CD4-positive, alpha-beta T cell (primary cell): ENCODE measurements at regions not wholly inside any gene's neighbourhood (a gene's known extent, or its start where the extent isn't known, plus 50 kb on each side); places are given as distances from the start of the nearest gene placed in this dataset.

Experiments used
- ATAC-seq: fragments of 200-7000 bp; cut with Tn5 transposase; one replicate; pipeline ENCODE4 v1.10.0; 2022; ENCODE audit warnings: mild to moderate bottlenecking; ENCODE audit not compliant: poor library complexity
- CTCF ChIA-PET: fragments of 350-600 bp; sonication (Branson Sonifier 250); formaldehyde crosslinking; loops from one replicate; lab custom pipeline; 2021; ENCODE audit warnings: antibody characterized with exemption, inconsistent platforms; lab: Charles Lee
- POLR2A ChIA-PET: fragments of 350-600 bp; sonication (Branson Sonifier 250); formaldehyde crosslinking; loops from one replicate; lab custom pipeline; 2021; ENCODE audit warnings: antibody characterized with exemption, inconsistent platforms; lab: Charles Lee
- DNase-seq, 14 experiments: peaks; one replicate each; pipeline ENCODE4 v3.0.0-alpha.2; 2013 to 2020; ENCODE audit warnings: mixed read lengths in 2 of 14
- H3K27ac ChIP-seq, 2 donors: one replicate each; pipeline versions ENCODE4 v1.5.1 to v1.7.0; 2013; ENCODE audit warnings: low read length in 2 of 2, low read depth in 1 of 2, mild to moderate bottlenecking in 1 of 2
- H3K27me3 ChIP-seq, 2 experiments: 1 replicate in 1 of 2; 2 replicates in 1 of 2; pipeline versions ENCODE4 v1.6.1 to v1.7.0; 2013; ENCODE audit warnings: low read length in 2 of 2, control low read depth in 1 of 2, mild to moderate bottlenecking in 1 of 2, moderate library complexity in 1 of 2; ENCODE audit not compliant: insufficient read depth in 2 of 2, control insufficient read depth in 1 of 2
- H3K36me3 ChIP-seq: one replicate; pipeline ENCODE4 v1.6.1; 2013; ENCODE audit warnings: low read length, control low read depth; ENCODE audit not compliant: insufficient read depth
- H3K4me1 ChIP-seq: one replicate; pipeline ENCODE4 v1.6.1; 2013; ENCODE audit warnings: low read length, control low read depth; ENCODE audit not compliant: insufficient read depth
- H3K4me3 ChIP-seq: one replicate; pipeline ENCODE4 v1.5.1; 2013; ENCODE audit warnings: mild to moderate bottlenecking, low read length, moderate library complexity
- H3K9me3 ChIP-seq, 2 experiments: 1 replicate in 1 of 2; 2 replicates in 1 of 2; pipeline versions ENCODE4 v1.6.1 to v1.7.0; 2013; ENCODE audit warnings: low read length in 2 of 2, mild to moderate bottlenecking in 2 of 2, control low read depth in 1 of 2, moderate library complexity in 1 of 2; ENCODE audit not compliant: control insufficient read depth in 1 of 2, insufficient read depth in 1 of 2
- H3K27ac Mint-ChIP-seq: one replicate; pipeline ENCODE4 v1.8.0; 2020; ENCODE audit warnings: mixed read lengths
- H3K27me3 Mint-ChIP-seq: one replicate; pipeline ENCODE4 v1.8.0; 2021; ENCODE audit warnings: mixed read lengths
- H3K36me3 Mint-ChIP-seq: one replicate; pipeline ENCODE4 v1.8.0; 2021; ENCODE audit warnings: low read depth, mixed read lengths
- H3K4me1 Mint-ChIP-seq: one replicate; pipeline ENCODE4 v1.8.0; 2021; ENCODE audit warnings: low read depth, mixed read lengths
- H3K4me3 Mint-ChIP-seq: one replicate; pipeline ENCODE4 v1.8.0; 2020; ENCODE audit warnings: mild to moderate bottlenecking, mixed read lengths
- H3K9me3 Mint-ChIP-seq: one replicate; pipeline ENCODE4 v1.8.0; 2020; ENCODE audit warnings: mixed read lengths
- CTCF ChIP-seq: fragments of 200-600 bp; IDR thresholded peaks from one replicate; pipeline ENCODE4 v1.8.0; 2022; ENCODE audit warnings: antibody characterized with exemption, mild to moderate bottlenecking
- intact Hi-C, 2 experiments: fragments of 100-400 bp; cut with DNase I in 1 of 2; cut with micrococcal nuclease in 1 of 2; formaldehyde crosslinking; loops; one replicate each; pipeline versions ENCODE4 v1.15.1 to v1.9.0; 2023 to 2025; cut with DNase I, micrococcal nuclease

DNA sequence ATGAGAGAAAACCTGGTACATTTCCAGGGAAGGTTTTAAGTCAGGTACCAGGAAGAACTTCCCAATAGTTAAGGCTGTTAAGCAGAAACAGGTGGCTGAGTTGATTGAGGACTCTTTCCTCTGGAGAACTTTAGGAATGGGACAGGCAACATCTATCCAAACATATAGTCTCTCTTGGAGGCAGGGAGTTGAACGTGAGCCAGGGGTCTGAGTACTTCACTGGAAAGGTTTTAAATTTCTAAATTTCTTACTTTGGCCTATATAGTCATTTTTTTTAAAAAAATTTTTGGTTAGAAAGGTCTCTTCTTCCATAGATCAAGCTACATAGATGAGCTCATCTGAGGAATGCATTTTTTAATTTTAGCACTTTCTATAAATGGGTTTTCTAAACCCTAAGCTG is 261.4 kb upstream of the TCF4 start:
- Histone ChIP-seq H3K9me3 (peaks cover 0 to 8% of the 10 kb centered on the region in 2 experiments), H3K36me3 (no peaks in the 10 kb centered on the region), H3K4me1 (no peaks in the 10 kb centered on the region), H3K4me3 (no peak overlapping the region), H3K27ac (no peak overlapping the region), H3K27me3 (no peaks in the 10 kb centered on the region)
- DNase-seq, result no peak
- ChIA-PET CTCF (no interaction called here), POLR2A (no interaction called here)
- ATAC-seq, result no peak
- Mint-ChIP-seq H3K27ac (no peak overlapping the region), H3K27me3 (no peaks in the 10 kb centered on the region), H3K4me3 (no peak overlapping the region), H3K4me1 (no peaks in the 10 kb centered on the region), H3K9me3 (no peaks in the 10 kb centered on the region), H3K36me3 (no peaks in the 10 kb centered on the region)
- intact Hi-C loops, result no loop called here
- TF ChIP-seq CTCF, result no peak

- Mint-ChIP-seq H3K9me3 (no peaks in the 10 kb centered on the region), H3K27ac (no peak overlapping the region)
- H3K9me3 ChIP-seq, result peaks cover 0 to 9% of the 10 kb centered on the region in 2 experiments
Observed at GRCh38 chr18:55847960-55848359, 260.0 kb upstream of the TCF4 start.

DNA sequence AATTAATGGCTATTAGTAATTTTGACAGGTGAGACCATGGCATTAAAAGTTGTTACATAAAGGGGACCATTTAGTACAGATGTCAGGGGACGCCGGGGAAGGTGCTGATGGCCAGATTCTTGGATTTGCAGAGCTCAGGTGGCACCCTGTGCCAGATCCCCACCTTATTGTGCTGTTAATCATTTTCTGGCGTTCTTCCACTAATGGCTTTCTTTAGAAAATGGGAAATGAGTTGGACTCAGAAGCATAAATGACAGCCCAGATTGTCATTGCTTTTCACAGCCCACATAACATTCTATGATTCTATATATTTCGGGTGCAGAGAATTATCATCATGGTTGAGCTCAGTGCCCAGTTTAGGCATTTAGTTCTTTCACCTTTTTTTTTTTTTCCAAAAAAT is 257.2 kb upstream of the TCF4 start:
- Histone ChIP-seq H3K27me3 (no peaks in the 10 kb centered on the region), H3K36me3 (no peaks in the 10 kb centered on the region), H3K4me3 (no peak overlapping the region), H3K9me3 (peaks cover 0 to 16% of the 10 kb centered on the region in 2 experiments), H3K27ac (no peak overlapping the region), H3K4me1 (no peaks in the 10 kb centered on the region)
- H3K27ac Mint-ChIP-seq, result no peak overlapping the region
- intact Hi-C loops, result no loop called here
- ChIA-PET CTCF (no interaction called here), POLR2A (no interaction called here)
- no peaks in the 10 kb centered on the region for H3K36me3 Mint-ChIP-seq
- ATAC-seq (no peak), DNase-seq (no peak)
- H3K4me3 Mint-ChIP-seq, result no peak overlapping the region
- no peaks in the 10 kb centered on the region for H3K27me3 Mint-ChIP-seq
- TF ChIP-seq CTCF, result no peak
- H3K9me3 Mint-ChIP-seq, result peaks cover 4% of the 10 kb centered on the region
- no peaks in the 10 kb centered on the region for H3K4me1 Mint-ChIP-seq

More at GRCh38 chr18:55847960-55848359, 260.0 kb upstream of the TCF4 start:
- TF ChIP-seq CTCF, result no peak
- no peak for DNase-seq
- POLR2A ChIA-PET, result no interaction called here
- no peaks in the 10 kb centered on the region for H3K36me3 Mint-ChIP-seq
- H3K4me3 Mint-ChIP-seq, result no peak overlapping the region
- no peak for ATAC-seq
- H3K4me1 Mint-ChIP-seq, result no peaks in the 10 kb centered on the region
- Histone ChIP-seq H3K27ac (no peak overlapping the region), H3K36me3 (no peaks in the 10 kb centered on the region), H3K4me3 (no peak overlapping the region), H3K4me1 (no peaks in the 10 kb centered on the region), H3K27me3 (no peaks in the 10 kb centered on the region)
- CTCF ChIA-PET, result no interaction called here
- intact Hi-C loops, result no loop called here
- no peaks in the 10 kb centered on the region for H3K27me3 Mint-ChIP-seq
